ENCODE measurements at regions not wholly inside any gene's neighbourhood (a gene's known extent, or its start where the extent isn't known, plus 50 kb on each side); places are given as distances from the start of the nearest gene placed in this dataset.

DNA sequence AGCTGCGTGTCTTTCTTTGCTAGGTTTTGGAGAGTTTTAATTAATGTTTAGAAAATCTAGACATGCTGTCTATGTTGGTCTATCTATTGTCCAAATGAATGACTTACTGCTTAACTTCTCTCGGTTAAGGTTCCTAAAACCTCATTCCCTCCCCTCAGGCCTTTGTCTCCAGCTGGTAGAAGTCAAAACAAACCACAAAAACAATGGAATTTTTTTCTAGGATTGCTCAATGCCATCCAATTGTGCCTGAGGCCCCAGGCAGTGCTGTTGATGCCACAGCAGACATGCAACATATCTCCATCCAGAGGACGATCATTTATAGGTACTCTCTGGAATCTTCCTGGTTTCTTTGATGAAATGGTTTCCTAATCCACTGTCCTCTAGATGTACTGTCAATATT is 448.2 kb upstream of the TBX3 start:
- DNase-seq, result no peak
- Histone ChIP-seq H3K4me1 (ENCODE audit: control insufficient read depth, insufficient read depth, low read length, poor library complexity, severe bottlenecking) (no peaks in the 10 kb centered on the region), H3K27me3 (ENCODE audit: control insufficient read depth, insufficient read depth, low read length) (no peaks in the 10 kb centered on the region), H3K9me3 (ENCODE audit: control insufficient read depth in 2 of 2, low read length in 2 of 2) (no peaks in the 10 kb centered on the region), H3K36me3 (ENCODE audit: control insufficient read depth, insufficient read depth, low read length) (no peaks in the 10 kb centered on the region), H3K4me3 (ENCODE audit: low read depth, low read length) (no peak overlapping the region), H3K27ac (ENCODE audit: insufficient read depth, low read length, poor library complexity, severe bottlenecking) (no peak overlapping the region)
- Mint-ChIP-seq H3K36me3 (no peaks in the 10 kb centered on the region), H3K9me3 (peaks cover 0 to 9% (median 5%) of the 10 kb centered on the region in 7 donors), H3K27ac (no peak overlapping the region), H3K4me3 (no peak overlapping the region), H3K4me1 (no peaks in the 10 kb centered on the region), H3K27me3 (no peaks in the 10 kb centered on the region)
- no peak for ATAC-seq (ENCODE audit: low read depth in 2 of 2)

DNA sequence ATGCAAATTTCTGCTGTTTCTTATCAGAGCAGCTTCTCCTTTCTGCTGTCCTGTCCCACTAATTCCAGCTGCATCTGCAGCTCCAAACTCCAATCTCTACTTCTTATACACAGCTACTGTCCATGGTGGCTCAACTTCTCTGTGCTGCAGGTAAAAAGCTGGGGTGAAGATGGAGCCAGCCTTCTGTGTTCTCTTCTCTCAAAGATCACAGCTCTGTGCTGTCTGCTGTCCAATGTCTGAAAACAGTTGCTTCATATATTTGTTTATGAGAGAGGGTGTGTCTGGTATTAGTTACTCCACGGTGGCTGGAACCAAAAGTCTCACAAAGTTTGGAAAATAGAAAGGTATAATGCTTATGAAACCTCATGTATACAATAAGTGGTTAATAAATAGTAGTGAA is 445.8 kb upstream of the TBX3 start:
- H3K27me3 Mint-ChIP-seq, result no peaks in the 10 kb centered on the region
- H3K36me3 Mint-ChIP-seq, result no peaks in the 10 kb centered on the region
- H3K9me3 ChIP-seq (ENCODE audit: control insufficient read depth in 2 of 2, low read length in 2 of 2), result no peaks in the 10 kb centered on the region
- no peak overlapping the region for H3K4me3 Mint-ChIP-seq
- H3K4me3 ChIP-seq (ENCODE audit: low read depth, low read length), result no peak overlapping the region
- H3K4me1 ChIP-seq (ENCODE audit: control insufficient read depth, insufficient read depth, low read length, poor library complexity, severe bottlenecking), result no peaks in the 10 kb centered on the region
- H3K27ac ChIP-seq (ENCODE audit: insufficient read depth, low read length, poor library complexity, severe bottlenecking), result no peak overlapping the region
- H3K9me3 Mint-ChIP-seq, result peaks cover 0 to 7% (median 3%) of the 10 kb centered on the region in 7 donors
- H3K4me1 Mint-ChIP-seq, result no peaks in the 10 kb centered on the region
- no peaks in the 10 kb centered on the region for H3K27me3 ChIP-seq (ENCODE audit: control insufficient read depth, insufficient read depth, low read length)
- ATAC-seq (ENCODE audit: low read depth in 2 of 2), result no peak
- H3K36me3 ChIP-seq (ENCODE audit: control insufficient read depth, insufficient read depth, low read length), result no peaks in the 10 kb centered on the region
- no peak overlapping the region for H3K27ac Mint-ChIP-seq
- no peak for DNase-seq

DNA sequence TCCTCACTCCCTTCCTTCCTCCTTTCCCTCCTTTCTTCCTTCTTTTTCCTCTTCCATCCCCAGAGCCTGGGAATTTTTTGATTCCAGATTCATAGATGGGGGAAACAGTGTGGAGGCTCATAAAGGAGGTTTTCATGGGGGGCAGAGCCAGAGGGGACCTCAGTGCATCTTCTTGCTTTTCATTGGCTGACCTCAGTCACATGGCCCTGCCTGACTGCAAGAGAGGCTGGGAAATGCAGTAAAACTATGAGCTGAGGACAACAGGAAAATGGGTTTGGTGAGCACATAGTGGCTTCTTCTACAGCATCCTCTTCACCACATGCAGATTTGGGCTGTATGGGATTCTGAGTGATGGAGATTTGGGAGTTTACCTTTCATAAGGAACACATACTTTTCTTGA is 437.1 kb upstream of the TBX3 start:
- Histone ChIP-seq H3K36me3 (ENCODE audit: control insufficient read depth, insufficient read depth, low read length) (no peaks in the 10 kb centered on the region), H3K27me3 (ENCODE audit: control insufficient read depth, insufficient read depth, low read length) (no peaks in the 10 kb centered on the region), H3K4me1 (ENCODE audit: control insufficient read depth, insufficient read depth, low read length, poor library complexity, severe bottlenecking) (no peaks in the 10 kb centered on the region), H3K27ac (ENCODE audit: insufficient read depth, low read length, poor library complexity, severe bottlenecking) (no peak overlapping the region), H3K4me3 (ENCODE audit: low read depth, low read length) (no peak overlapping the region), H3K9me3 (ENCODE audit: control insufficient read depth in 2 of 2, low read length in 2 of 2) (no peaks in the 10 kb centered on the region)
- Mint-ChIP-seq H3K27me3 (no peaks in the 10 kb centered on the region), H3K4me3 (no peak overlapping the region), H3K4me1 (no peaks in the 10 kb centered on the region), H3K9me3 (peaks cover 0 to 32% (median 9%) of the 10 kb centered on the region in 7 donors), H3K36me3 (no peaks in the 10 kb centered on the region), H3K27ac (no peak overlapping the region)
- ATAC-seq (ENCODE audit: low read depth in 2 of 2) (no peak), DNase-seq (no peak)

DNA sequence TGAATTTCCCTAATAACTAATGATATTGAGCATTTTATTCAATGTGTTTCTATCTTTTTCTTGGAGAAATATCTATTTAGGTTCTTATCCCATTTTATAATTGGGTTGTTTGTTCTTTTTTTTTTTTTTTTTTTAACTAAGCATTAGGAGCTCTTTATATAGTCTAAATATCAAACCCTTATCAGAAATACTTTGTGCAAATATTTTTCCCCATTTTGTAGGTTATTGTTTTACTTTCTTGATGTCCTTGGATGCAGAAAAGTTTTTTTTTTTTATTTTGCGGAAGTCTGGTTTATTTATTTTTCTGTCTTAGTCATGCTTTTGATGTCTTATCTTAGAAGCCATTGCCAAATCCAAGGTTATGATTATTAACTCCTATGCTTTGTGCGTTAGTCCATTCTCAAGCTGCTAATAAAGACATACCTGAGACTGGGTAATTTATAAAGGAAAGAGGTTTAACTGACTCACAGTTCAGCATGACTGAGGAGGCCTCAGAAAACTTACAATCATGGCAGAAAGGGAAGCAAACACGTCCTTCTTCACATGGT is 434.3 kb upstream of the TBX3 start:
- Histone ChIP-seq H3K4me1 (ENCODE audit: control insufficient read depth, insufficient read depth, low read length, poor library complexity, severe bottlenecking) (no peaks in the 10 kb centered on the region), H3K27ac (ENCODE audit: insufficient read depth, low read length, poor library complexity, severe bottlenecking) (no peak overlapping the region), H3K4me3 (ENCODE audit: low read depth, low read length) (no peak overlapping the region), H3K9me3 (ENCODE audit: control insufficient read depth in 2 of 2, low read length in 2 of 2) (no peaks in the 10 kb centered on the region), H3K36me3 (ENCODE audit: control insufficient read depth, insufficient read depth, low read length) (no peaks in the 10 kb centered on the region), H3K27me3 (ENCODE audit: control insufficient read depth, insufficient read depth, low read length) (no peaks in the 10 kb centered on the region)
- Mint-ChIP-seq H3K36me3 (no peaks in the 10 kb centered on the region), H3K27ac (no peak overlapping the region), H3K27me3 (no peaks in the 10 kb centered on the region), H3K4me3 (no peak overlapping the region), H3K4me1 (no peaks in the 10 kb centered on the region), H3K9me3 (peaks cover 0 to 32% (median 8%) of the 10 kb centered on the region in 7 donors)
- DNase-seq, result no peak
- ATAC-seq (ENCODE audit: low read depth in 2 of 2), result no peak

DNA sequence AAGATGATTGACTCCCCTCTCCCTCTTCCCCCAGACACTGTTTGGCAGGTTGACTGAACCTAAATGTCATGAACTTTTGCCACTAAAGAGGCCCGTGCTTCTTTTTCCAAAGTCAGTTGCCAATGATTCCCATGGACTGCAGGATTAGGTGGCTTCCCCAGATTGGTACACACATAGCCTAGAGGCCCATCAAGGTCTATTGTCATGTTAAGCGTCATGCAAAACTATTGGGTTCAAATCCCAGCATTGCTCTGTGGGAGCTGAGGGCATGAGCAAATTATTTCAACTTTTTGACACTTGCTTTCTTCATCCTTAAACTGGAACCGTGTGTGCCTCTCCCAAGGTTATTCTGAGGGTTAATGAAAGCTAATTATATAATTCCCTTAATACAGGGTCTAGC is 430.2 kb upstream of the TBX3 start:
- no peak overlapping the region for H3K4me3 Mint-ChIP-seq
- no peaks in the 10 kb centered on the region for H3K36me3 Mint-ChIP-seq
- no peak overlapping the region for H3K27ac ChIP-seq (ENCODE audit: insufficient read depth, low read length, poor library complexity, severe bottlenecking)
- no peak for ATAC-seq (ENCODE audit: low read depth in 2 of 2)
- no peak overlapping the region for H3K4me3 ChIP-seq (ENCODE audit: low read depth, low read length)
- peaks cover 0 to 12% (median 7%) of the 10 kb centered on the region in 7 donors for H3K9me3 Mint-ChIP-seq
- no peaks in the 10 kb centered on the region for H3K4me1 Mint-ChIP-seq
- H3K9me3 ChIP-seq (ENCODE audit: control insufficient read depth in 2 of 2, low read length in 2 of 2), result no peaks in the 10 kb centered on the region
- H3K36me3 ChIP-seq (ENCODE audit: control insufficient read depth, insufficient read depth, low read length), result no peaks in the 10 kb centered on the region
- no peak for DNase-seq
- no peaks in the 10 kb centered on the region for H3K4me1 ChIP-seq (ENCODE audit: control insufficient read depth, insufficient read depth, low read length, poor library complexity, severe bottlenecking)
- H3K27me3 Mint-ChIP-seq, result no peaks in the 10 kb centered on the region
- H3K27ac Mint-ChIP-seq, result no peak overlapping the region
- no peaks in the 10 kb centered on the region for H3K27me3 ChIP-seq (ENCODE audit: control insufficient read depth, insufficient read depth, low read length)

DNA sequence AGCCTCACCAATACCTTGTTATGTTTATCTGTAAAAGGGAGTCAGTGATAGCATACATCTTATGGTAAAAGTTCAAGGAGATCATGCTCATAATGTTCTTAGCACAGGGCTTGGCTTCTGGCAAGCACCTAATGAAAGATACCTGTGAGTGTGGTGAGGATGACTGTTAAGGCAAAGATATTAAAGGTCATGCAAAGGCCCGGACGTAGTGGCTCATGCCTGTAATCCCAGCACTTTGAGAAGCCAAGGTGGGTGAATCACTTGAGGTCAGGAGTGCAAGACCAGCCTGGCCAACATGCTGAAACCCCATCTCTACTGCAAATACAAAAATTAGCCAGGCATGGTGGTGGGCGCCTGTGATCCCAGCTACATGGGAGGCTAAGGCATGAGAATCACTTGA is 425.9 kb upstream of the TBX3 start:
- H3K9me3 ChIP-seq (ENCODE audit: control insufficient read depth in 2 of 2, low read length in 2 of 2), result no peaks in the 10 kb centered on the region
- no peak overlapping the region for H3K4me3 Mint-ChIP-seq
- ATAC-seq (ENCODE audit: low read depth in 2 of 2) (no peak), DNase-seq (no peak)
- H3K27me3 ChIP-seq (ENCODE audit: control insufficient read depth, insufficient read depth, low read length), result no peaks in the 10 kb centered on the region
- no peaks in the 10 kb centered on the region for H3K36me3 ChIP-seq (ENCODE audit: control insufficient read depth, insufficient read depth, low read length)
- no peaks in the 10 kb centered on the region for H3K36me3 Mint-ChIP-seq
- no peak overlapping the region for H3K4me3 ChIP-seq (ENCODE audit: low read depth, low read length)
- H3K27ac ChIP-seq (ENCODE audit: insufficient read depth, low read length, poor library complexity, severe bottlenecking), result no peak overlapping the region
- H3K9me3 Mint-ChIP-seq, result peaks cover 2 to 17% (median 5%) of the 10 kb centered on the region in 7 donors
- no peaks in the 10 kb centered on the region for H3K4me1 Mint-ChIP-seq
- H3K27me3 Mint-ChIP-seq, result no peaks in the 10 kb centered on the region
- no peaks in the 10 kb centered on the region for H3K4me1 ChIP-seq (ENCODE audit: control insufficient read depth, insufficient read depth, low read length, poor library complexity, severe bottlenecking)
- H3K27ac Mint-ChIP-seq, result no peak overlapping the region

DNA sequence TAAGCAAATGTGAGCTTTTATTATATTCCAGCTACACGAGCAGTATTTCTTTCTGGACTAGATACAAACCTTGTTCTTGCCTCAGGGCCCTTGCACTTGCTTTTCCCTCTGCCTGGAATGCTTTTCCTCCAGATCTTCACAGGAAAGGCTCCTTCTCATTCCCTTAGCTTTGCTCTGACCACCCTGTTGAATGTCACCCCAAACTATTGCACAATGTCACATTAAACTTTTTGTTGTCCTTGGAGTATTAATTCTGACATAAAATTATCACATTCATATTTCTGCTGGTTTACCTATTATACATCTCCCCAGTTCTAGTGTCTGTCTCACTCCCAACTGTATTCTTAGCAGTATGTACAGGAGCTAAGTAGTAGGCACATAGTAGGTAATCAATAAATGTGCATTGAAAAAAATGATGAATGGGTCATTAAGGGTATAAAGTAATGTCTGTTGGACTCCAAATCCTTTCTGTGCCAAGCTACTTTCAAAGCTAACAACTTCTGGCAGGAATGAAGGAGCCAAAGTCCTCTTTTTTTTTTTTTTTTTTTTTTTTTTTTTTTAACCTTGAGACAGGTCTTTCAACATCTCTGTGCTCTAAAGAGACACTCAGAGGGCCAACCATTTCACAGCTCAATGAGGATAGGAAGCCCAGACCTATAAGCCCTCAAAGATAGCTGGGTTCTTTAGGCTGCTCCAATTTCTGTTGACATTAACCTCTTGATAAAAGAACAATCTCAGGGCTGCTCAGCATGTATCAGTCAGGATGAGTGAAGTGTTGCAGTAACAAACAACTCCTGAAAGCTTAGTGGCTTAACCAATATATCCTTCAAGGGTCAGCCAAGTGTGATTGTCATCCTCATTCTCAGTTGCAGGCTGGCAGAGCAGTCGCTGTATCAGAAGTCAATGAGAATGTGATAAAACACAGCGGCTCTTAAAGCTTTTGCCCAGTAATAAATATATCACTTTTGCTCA is 424.4 kb upstream of the TBX3 start:
- no peaks in the 10 kb centered on the region for H3K27me3 Mint-ChIP-seq
- ATAC-seq (ENCODE audit: low read depth in 2 of 2), result no peak
- peaks cover 3 to 19% (median 4%) of the 10 kb centered on the region in 7 donors for H3K9me3 Mint-ChIP-seq
- Histone ChIP-seq H3K4me1 (ENCODE audit: control insufficient read depth, insufficient read depth, low read length, poor library complexity, severe bottlenecking) (no peaks in the 10 kb centered on the region), H3K9me3 (ENCODE audit: control insufficient read depth in 2 of 2, low read length in 2 of 2) (no peaks in the 10 kb centered on the region), H3K27me3 (ENCODE audit: control insufficient read depth, insufficient read depth, low read length) (no peaks in the 10 kb centered on the region), H3K4me3 (ENCODE audit: low read depth, low read length) (no peak overlapping the region), H3K27ac (ENCODE audit: insufficient read depth, low read length, poor library complexity, severe bottlenecking) (no peak overlapping the region), H3K36me3 (ENCODE audit: control insufficient read depth, insufficient read depth, low read length) (no peaks in the 10 kb centered on the region)
- no peak for DNase-seq
- no peak overlapping the region for H3K4me3 Mint-ChIP-seq
- no peaks in the 10 kb centered on the region for H3K36me3 Mint-ChIP-seq
- H3K4me1 Mint-ChIP-seq, result no peaks in the 10 kb centered on the region
- no peak overlapping the region for H3K27ac Mint-ChIP-seq
